Colon (tissue), 2 donors: ENCODE measurements at regions not wholly inside any gene's neighbourhood (a gene's known extent, or its start where the extent isn't known, plus 50 kb on each side); places are given as distances from the start of the nearest gene placed in this dataset.

Source experiments
- FAIRE-seq: peaks from 2 replicates; lab custom pipeline; 2012; peaks lifted over from hg19 to GRCh38; lab: Jason Lieb, UNC
- donor health status: control.
- donor health status: control.

DNA sequence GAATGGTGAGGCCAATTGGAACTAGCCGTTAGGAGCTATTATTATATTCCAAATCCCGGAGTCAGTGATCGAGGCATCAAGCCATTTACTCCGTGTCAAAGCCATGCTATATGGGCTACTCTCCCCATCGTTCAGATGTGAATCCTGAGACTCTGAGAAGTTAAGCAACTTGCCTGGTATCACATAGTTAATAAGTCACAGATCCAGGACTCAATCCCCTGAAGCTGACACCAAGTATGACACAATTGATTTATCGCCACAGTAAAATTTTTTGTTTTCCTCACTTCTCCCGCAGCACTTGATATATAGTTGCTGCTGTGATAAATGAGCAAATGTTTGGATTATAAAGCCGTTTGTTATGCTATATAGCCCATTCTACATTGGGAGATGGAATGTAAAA lies 50.8 kb upstream of the TSHZ2 start:
- no peak for FAIRE-seq

DNA sequence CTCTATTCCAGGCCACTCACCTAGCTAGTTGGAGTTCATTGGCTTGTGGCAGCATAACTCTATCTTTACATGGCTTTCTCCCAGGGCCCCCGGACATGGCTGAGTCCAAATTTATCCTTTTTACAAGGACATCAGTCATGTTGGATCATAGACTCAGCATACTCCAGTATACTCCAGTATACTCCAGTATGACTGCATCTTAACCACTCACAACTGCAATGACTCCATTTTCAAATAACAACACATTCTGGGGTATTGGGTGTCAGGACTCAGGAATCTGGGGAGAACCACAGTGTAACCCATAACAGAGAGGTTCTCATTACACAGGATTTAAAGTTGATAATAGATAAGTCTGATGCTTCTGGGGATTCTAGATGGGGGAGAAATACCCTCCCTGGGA lies 53.8 kb upstream of the TSHZ2 start:
- FAIRE-seq, result no peak

GRCh38 chr20:52915564-52915963 lies 56.6 kb upstream of the TSHZ2 start:
- FAIRE-seq, result no peak

GRCh38 chr20:52914870-52915269 lies 57.3 kb upstream of the TSHZ2 start:
- FAIRE-seq, result no peak

DNA sequence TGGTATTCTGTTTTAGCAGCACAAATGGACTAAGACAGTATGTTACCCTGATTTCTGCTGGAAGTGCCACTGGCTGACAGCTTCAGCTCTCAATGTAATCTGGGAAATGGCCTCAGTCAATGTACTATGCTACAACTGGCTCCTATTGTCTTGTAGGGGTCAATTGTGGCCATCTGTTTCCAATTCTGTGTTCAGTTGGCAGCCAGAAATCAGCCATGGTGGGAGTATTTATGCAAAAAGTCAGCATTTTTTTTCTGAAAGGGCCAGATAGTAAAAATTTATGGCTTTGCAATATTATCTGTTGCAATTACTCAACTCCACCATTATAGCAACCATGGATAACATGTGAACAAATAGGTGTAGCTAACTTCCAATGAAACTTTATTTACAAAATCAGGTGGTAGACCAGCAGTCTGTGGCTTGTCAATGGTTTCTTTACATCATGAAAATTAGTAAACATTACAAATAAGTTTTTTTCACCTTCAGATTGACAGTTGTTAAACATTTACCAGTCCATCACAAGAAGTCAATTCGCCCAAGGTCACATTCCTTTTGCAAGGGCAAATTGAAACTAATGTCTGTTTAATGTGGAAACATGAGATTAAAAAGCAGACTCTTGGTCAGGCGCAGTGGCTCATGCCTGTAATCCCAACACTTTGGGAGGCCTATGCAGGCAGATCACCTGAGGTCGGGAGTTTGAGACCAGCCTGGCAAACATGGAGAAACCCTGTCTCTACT lies 58.3 kb upstream of the TSHZ2 start:
- no peak for FAIRE-seq

- no peak for FAIRE-seq
Measured at GRCh38 chr20:52905241-52905994, 66.7 kb upstream of the TSHZ2 start.

DNA sequence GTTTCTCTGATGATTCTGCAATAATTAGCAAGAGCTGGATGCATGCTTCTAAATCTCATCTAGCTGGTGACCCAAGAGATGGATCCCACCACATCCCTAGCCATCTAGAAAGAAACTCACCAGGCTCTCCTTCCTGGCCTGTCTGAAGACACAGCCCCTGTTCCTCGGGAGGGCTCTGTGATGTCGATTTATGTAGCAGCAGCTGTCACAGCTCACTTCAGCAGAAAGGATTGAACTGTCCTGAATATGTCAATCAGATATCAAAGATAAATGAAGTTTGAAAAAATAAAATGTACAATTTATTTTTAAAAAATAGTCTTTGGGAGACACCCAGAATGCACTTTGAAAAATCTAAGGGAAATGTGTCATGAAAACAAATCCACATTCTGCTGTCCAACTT lies 67.3 kb upstream of the TSHZ2 start:
- no peak for FAIRE-seq

- no peak for FAIRE-seq
Measured at GRCh38 chr20:52899041-52899608, 73.0 kb upstream of the TSHZ2 start.

- FAIRE-seq, result no peak
Measured at GRCh38 chr20:52896348-52896747, 75.8 kb upstream of the TSHZ2 start.

- no peak for FAIRE-seq
Measured at GRCh38 chr20:52895701-52896100, 76.5 kb upstream of the TSHZ2 start.

DNA sequence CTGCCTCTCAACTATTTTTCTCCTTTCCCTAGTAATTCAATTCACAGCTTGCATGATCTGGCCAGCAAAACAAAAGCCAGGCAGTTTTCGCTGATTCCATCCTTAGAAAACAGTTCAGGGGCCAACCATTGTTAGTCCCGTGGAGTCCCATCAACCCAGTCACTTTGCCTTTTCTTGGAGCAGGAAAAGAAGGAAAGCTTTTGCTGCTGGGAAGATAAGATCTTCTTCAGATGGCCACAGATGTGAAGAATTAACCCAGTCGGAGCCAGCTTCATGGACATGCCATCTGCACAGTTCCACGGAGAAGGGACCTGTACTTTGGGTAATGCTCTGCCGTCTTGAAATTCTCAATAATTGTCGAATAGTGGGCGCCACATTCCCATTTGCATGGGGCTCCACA lies 76.9 kb upstream of the TSHZ2 start:
- no peak for FAIRE-seq

DNA sequence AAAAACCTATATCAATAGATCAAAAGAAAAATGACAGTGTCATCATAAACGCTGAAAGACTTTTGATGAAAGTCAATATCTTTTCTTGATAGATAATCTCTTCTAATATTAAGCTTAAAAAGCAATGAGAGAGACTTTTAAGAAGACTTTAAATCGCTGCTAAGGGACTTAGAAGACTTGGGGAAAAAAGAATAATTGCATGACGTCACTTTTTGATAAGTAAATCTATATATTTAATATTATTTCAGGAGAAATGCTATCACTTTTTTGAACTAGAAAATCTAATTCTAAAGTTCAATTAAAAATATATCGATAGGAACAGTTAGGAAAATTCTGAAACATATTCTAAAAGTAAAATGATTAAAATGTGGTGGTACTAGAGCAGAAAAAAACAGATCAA lies 78.7 kb upstream of the TSHZ2 start:
- FAIRE-seq, result no peak

DNA sequence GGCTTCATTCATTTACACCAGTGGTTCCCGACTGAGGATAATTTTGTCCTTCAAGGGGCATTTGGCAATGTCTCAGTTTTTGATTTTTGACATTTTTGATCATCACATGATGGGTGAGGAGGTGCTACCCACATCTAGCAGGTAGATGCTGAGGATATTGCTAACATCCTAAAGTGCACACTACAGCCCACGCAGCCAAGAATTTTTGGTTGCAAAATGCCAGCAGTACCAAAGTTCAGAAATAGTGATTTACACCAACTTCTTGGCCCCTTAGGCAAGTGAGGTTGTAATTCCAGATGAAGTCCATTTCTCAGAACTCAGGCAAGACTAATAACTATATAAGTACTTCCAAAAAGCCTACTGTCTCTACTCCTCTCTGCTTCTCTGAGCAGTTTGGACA lies 80.1 kb upstream of the TSHZ2 start:
- FAIRE-seq, result no peak

- no peak for FAIRE-seq
Measured at GRCh38 chr20:52890130-52890529, 82.0 kb upstream of the TSHZ2 start.

DNA sequence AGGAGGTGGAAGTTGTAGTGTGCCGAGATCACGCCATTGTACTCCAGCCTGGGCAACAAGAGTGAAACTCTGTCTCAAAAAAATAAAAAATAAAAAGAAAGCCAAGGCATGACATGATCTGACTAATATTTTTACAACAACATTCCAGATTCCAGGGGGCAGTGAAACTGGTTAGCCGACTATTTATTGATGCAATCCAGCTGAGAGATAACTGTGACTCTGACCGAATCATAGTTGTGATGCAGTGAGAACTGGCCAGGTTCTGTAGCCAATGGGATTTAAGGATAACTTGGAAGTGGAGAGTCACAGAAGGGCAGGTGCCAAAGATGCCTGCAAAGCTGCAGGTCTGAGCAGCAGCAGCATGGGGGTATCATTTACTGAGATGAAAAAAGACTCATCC lies 82.9 kb upstream of the TSHZ2 start:
- FAIRE-seq, result no peak

- no peak for FAIRE-seq
Measured at GRCh38 chr20:52888096-52888495, 84.1 kb upstream of the TSHZ2 start.

- FAIRE-seq, result no peak
Measured at GRCh38 chr20:52880997-52881396, 91.2 kb upstream of the TSHZ2 start.

GRCh38 chr20:52880259-52880658 lies 91.9 kb upstream of the TSHZ2 start:
- FAIRE-seq, result no peak

DNA sequence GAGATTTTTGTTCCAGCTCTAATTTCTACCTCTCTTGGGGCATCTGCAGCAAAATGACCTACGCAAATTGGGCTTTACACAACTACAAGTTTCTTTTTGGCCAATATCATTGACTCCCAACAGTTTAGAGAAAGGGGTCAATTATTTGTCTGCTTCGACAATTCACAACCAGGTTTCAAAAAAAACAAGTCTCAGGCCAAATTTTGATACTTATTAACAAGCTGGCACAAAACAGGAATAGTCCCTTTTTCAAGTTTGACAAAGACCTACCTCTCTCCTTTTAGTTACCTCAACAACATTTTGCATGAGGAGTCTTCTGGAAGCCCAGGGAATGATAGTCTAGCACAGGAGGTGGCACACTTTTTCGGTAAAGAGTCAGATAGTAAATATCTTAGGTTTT lies 97.9 kb upstream of the TSHZ2 start:
- no peak for FAIRE-seq

- no peak for FAIRE-seq
Measured at GRCh38 chr20:52869698-52870501, 102.3 kb upstream of the TSHZ2 start.

- FAIRE-seq, result no peak
Measured at GRCh38 chr20:52869276-52869675, 102.9 kb upstream of the TSHZ2 start.

DNA sequence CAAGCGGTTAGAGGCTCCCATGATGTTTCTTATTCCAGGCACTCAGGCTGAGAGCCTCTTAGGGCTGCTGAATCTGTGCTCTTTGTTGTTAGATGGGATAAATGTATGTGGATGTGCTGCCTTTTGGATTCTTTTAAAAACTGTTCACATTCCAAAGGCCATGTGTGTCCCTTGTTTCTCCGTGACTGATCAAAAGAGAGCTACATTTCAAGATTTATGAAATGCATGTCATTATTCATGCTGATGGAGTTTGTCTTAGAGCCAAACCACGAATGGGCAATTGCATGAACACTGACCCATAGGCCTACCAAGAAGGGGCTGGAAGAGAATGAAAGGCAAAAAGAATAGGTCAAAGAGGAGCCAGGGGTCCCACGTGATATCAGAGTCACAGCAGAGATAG lies 104.9 kb upstream of the TSHZ2 start:
- FAIRE-seq, result no peak
